D721Med (cell line): ENCODE measurements at regions not wholly inside any gene's neighbourhood (a gene's known extent, or its start where the extent isn't known, plus 50 kb on each side); places are given as distances from the start of the nearest gene placed in this dataset.

Experiments
- DNase-seq: peaks from one replicate; pipeline ENCODE4 v3.0.0; 2011; ENCODE audit warnings: low spot score; ENCODE audit not compliant: insufficient read length
- FAIRE-seq: peaks from 2 replicates; lab custom pipeline; 2011; peaks lifted over from hg19 to GRCh38; lab: Jason Lieb, UNC
- TF ChIP-seq, protein P1 (sequence below): IDR thresholded peaks from 2 replicates; pipeline ENCODE4 v1.5.1; 2012; ENCODE audit warnings: mild to moderate bottlenecking, control low read depth; ENCODE audit not compliant: insufficient read depth; ENCODE audit errors: missing control alignments

DNA sequence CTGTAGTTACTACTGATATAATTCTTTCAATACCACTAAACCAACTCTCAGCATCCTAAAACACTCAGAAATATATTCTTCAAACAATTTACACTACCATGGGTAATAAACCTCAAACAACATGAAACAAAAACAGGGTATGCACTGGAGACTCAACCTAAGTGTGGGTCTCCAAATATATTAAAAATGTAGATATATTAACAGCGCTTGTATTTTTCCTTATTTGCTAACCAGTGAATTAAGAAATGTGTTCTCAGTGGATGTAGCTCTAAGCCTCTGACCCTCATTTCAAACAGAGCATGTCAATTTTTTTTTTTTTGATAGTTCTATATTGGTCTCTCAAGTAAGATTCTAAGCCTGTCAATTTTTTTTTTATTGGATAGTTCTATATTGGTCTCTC is 778.5 kb upstream of the CDH10 start:
- FAIRE-seq (no peak), DNase-seq (no peak)
- TF ChIP-seq, protein P1, sequence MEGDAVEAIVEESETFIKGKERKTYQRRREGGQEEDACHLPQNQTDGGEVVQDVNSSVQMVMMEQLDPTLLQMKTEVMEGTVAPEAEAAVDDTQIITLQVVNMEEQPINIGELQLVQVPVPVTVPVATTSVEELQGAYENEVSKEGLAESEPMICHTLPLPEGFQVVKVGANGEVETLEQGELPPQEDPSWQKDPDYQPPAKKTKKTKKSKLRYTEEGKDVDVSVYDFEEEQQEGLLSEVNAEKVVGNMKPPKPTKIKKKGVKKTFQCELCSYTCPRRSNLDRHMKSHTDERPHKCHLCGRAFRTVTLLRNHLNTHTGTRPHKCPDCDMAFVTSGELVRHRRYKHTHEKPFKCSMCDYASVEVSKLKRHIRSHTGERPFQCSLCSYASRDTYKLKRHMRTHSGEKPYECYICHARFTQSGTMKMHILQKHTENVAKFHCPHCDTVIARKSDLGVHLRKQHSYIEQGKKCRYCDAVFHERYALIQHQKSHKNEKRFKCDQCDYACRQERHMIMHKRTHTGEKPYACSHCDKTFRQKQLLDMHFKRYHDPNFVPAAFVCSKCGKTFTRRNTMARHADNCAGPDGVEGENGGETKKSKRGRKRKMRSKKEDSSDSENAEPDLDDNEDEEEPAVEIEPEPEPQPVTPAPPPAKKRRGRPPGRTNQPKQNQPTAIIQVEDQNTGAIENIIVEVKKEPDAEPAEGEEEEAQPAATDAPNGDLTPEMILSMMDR = no peak

DNA sequence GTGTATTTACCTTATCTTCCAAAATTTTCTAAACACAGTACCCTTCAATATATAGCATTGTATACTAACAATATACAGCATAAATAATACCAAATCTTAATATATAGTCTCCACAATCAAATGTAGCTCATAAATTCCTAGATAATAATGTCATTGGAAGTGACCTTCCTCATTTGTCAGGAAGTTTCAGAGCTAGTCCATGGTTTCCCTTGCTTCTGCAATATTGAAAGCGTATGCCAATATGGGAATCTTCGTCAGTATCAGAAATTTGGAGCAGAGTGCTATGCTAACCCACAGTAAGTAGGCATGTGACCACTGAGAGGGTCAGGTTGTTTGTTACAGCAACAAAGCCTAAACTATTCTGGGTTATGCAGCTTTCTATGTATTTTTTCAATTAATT is 774.9 kb upstream of the CDH10 start:
- no peak for DNase-seq
- no peak for FAIRE-seq
- TF ChIP-seq, protein P1 = no peak

DNA sequence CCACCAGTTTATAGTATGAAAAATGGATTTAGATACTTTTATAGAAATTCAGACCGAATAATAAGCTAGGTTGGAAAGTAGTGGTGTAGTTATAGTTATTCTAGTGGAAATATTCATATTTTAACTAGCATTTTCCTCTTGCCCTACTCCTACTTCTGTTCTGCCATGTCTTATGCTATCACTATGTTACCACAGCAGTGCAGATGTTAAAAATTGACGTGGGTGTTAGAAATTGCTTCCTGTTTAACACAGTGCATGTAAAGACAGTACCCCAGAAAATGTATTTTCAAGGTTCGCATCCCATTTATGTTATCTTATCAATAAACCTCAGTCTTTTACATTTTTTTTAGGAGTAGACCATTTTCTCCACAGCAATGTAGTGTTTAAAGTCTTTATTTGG is 774.2 kb upstream of the CDH10 start:
- DNase-seq (no peak), FAIRE-seq (no peak)

DNA sequence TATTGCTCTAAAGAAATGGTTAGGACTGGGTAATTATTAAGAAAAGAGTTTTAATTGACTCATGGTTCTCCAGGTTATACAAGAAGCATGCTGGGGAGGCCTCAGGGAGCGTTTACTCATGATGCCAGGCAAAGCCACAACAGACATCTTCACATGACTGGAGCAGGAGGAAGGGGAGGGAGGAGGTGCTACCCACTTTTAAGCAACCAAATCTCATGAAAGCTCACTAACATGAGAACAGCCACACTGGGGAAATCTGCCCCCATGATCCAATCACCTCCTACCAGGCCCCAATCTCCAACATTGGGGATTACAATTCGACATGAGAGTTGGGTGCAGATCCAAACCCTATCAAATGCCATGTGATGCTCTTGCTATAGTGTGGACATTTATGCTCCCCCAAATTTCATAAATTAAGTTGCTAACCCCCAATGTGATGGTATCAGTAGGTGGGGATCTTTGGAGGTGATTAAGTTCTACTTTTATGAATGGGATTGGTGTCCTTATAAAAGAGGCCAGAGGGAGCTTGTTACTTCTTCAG is 773.6 kb upstream of the CDH10 start:
- DNase-seq (no peak), FAIRE-seq (no peak)
- TF ChIP-seq, protein P1 = no peak

More for the DNA sequence above, 774.2 kb upstream of the CDH10 start:
- TF ChIP-seq, protein P1 = no peak

DNA sequence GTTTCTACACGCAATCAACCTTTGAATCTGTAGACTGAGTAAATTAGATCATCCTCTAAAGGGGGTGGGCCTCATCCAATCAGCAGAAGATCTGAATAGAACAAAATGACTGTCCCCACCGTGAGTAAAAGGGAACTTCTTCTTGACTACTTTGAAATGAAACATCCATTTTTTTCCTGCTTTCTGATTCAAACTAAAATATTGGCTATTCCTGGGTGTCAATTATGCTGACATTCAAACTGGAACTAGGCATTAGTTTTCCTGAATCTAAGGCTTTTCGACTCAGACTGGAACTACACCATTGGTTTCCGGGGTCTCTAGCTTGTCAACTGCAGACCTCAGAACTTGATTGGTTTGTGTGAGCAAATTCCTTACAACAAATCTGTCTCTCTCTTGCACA is 772.2 kb upstream of the CDH10 start:
- FAIRE-seq (no peak), DNase-seq (no peak)
- TF ChIP-seq, protein P1 = no peak

DNA sequence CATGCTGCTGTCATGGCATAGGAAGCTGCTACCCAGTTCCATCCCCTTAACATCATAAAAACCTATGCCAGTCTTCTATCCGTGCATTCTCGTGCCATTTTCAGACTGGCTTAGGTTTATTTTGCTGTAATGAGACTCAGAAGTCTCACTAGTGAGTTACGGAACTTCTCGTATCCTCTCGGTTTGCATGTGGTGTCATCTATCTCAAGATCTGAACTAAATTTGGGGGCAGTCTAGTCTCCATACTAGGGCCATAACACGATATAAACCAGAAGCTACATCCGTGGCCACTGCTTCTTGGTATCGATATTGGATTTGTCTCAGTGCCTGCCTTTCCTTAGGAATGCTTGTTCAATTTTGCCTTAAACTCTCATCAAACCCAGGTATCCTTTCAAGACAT is 771.2 kb upstream of the CDH10 start:
- FAIRE-seq = no peak
- TF ChIP-seq, protein P1 = no peak
- no peak for DNase-seq

DNA sequence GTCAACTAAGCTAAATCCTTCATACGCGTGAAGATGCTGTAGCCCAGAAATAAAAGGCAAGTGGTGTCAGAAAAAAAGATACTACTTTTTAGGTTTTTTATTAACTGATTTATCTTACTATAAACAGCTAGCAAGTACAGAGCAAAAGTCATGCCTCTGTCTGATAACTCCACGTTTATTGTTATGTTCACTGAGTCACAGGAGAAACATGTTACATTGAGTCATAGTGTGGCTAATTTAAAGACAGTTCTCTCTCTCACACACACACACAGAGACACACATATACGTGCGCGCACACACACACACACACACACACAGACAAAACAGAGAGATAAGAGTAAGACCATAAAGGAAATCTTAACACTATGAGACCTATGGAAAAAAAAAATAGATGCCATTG is 770.0 kb upstream of the CDH10 start:
- TF ChIP-seq, protein P1 = no peak
- no peak for DNase-seq
- FAIRE-seq = no peak
